K562 (cell line): ENCODE measurements at regions not wholly inside any gene's neighbourhood (a gene's known extent, or its start where the extent isn't known, plus 50 kb on each side); places are given as distances from the start of the nearest gene placed in this dataset.

Source experiments
- ATAC-seq: fragments of 200-7000 bp; cut with Tn5 transposase; 3 replicates; pipeline ENCODE4 v1.9.1; 2020; ENCODE audit warnings: moderate library complexity
- BruUV-seq: library from RNA; stranded (reverse); fragments of 400-500 nt; replicated peaks from 2 replicates; lab custom pipeline; 2021; lab: Mats Ljungman, UMichigan
- CTCF ChIA-PET: fragments of 300-600 bp; formaldehyde crosslinking; extraction: SDS; loops from one replicate; lab custom pipeline; 2021; ENCODE audit warnings: low intra/inter-chr PET ratio; lab: Yijun Ruan, JAX
- POLR2A ChIA-PET: fragments of 300-600, 350-650 bp; sonication (Branson Sonifier 250); formaldehyde crosslinking; extraction: SDS; loops from one replicate; lab custom pipeline; 2021; ENCODE audit warnings: antibody characterized with exemption, inconsistent platforms; lab: Yijun Ruan, JAX
- DNase-seq, 4 experiments: peaks; one replicate each; pipeline versions ENCODE4 v3.0.0 to v3.0.0-alpha.2; 2011 to 2018; ENCODE audit warnings: low spot score in 3 of 4, mixed read lengths in 3 of 4; ENCODE audit errors: extremely low read depth in 1 of 4
- FAIRE-seq: peaks from 2 replicates; lab custom pipeline; 2011; peaks lifted over from hg19 to GRCh38; lab: Jason Lieb, UNC
- H2AFZ ChIP-seq: 2 replicates; pipeline ENCODE4 v1.6.0; 2011; ENCODE audit warnings: low read depth, low read length, control low read depth, inconsistent platforms
- H3K27ac ChIP-seq: fragments of 200-600 bp; 3 replicates; pipeline ENCODE4 v1.8.0; 2011; ENCODE audit warnings: low read depth, mild to moderate bottlenecking, control low read depth, inconsistent platforms, low read length, moderate library complexity, mixed read lengths; ENCODE audit errors: extremely low read depth
- H3K27me3 ChIP-seq, 2 experiments: fragments of 300-600 bp in 1 of 2; 2 replicates in 1 of 2; 3 replicates in 1 of 2; pipeline versions ENCODE4 v1.6.0 to v1.8.0; 2011; ENCODE audit warnings: inconsistent platforms in 2 of 2, low read length in 2 of 2, mild to moderate bottlenecking in 1 of 2, mixed read lengths in 1 of 2, moderate library complexity in 1 of 2; ENCODE audit not compliant: control insufficient read depth in 2 of 2, insufficient read depth in 2 of 2
- H3K36me3 ChIP-seq: fragments of 300-600 bp; 3 replicates; pipeline ENCODE4 v1.8.0; 2011; ENCODE audit warnings: mild to moderate bottlenecking, low read length, inconsistent platforms; ENCODE audit not compliant: control insufficient read depth, insufficient read depth
- H3K4me1 ChIP-seq, 2 experiments: fragments of 200-600 bp in 1 of 2; replicated peaks in 1 of 2; 2 replicates in 1 of 2; 3 replicates in 1 of 2; pipeline versions ENCODE4 v1.5.1 to v1.8.0; 2011; ENCODE audit warnings: inconsistent platforms in 2 of 2, low read length in 2 of 2, mild to moderate bottlenecking in 1 of 2, mixed read lengths in 1 of 2, moderate library complexity in 1 of 2; ENCODE audit not compliant: control insufficient read depth in 2 of 2, insufficient read depth in 2 of 2
- H3K4me2 ChIP-seq: 2 replicates; pipeline ENCODE4 v1.6.1; 2011; ENCODE audit warnings: low read length, control low read depth, inconsistent platforms, mixed read lengths; ENCODE audit not compliant: insufficient read depth
- H3K4me3 ChIP-seq: fragments of 200-600 bp; sonication (generic), shearing (Covaris generic); 2 replicates; pipeline ENCODE4 v1.5.1; 2016; ENCODE audit warnings: control low read depth, inconsistent platforms
- H3K79me2 ChIP-seq: fragments of 200-600 bp; 3 replicates; pipeline ENCODE4 v1.8.0; 2011; ENCODE audit warnings: low read length, inconsistent platforms; ENCODE audit not compliant: control insufficient read depth, insufficient read depth
- H3K9ac ChIP-seq, 2 experiments: 2 replicates each; pipeline versions ENCODE4 v1.6.0 to v1.6.1; 2011; ENCODE audit warnings: low read depth in 2 of 2, low read length in 2 of 2, control low read depth in 1 of 2, inconsistent platforms in 1 of 2, mild to moderate bottlenecking in 1 of 2, mixed read lengths in 1 of 2; ENCODE audit not compliant: insufficient read depth in 1 of 2
- H3K9me1 ChIP-seq: one replicate; pipeline ENCODE4 v1.6.0; 2011; ENCODE audit warnings: inconsistent platforms, mild to moderate bottlenecking, low read length, moderate library complexity; ENCODE audit not compliant: control insufficient read depth, insufficient read depth
- H3K9me3 ChIP-seq: replicated peaks from 2 replicates; pipeline ENCODE4 v1.5.1; 2011; ENCODE audit warnings: low read depth, low read length, inconsistent platforms; ENCODE audit not compliant: control insufficient read depth, insufficient read depth
- H4K20me1 ChIP-seq: replicated peaks from 2 replicates; pipeline ENCODE4 v1.6.1; 2011; ENCODE audit warnings: low read length, inconsistent platforms, mixed read lengths; ENCODE audit not compliant: control insufficient read depth, insufficient read depth
- CEBPG ChIP-seq, 3 experiments: fragments of 200-800 bp in 1 of 3; sonication (Bioruptor generic) in 1 of 3; sonication (generic) in 1 of 3; formaldehyde crosslinking in 1 of 3; IDR thresholded peaks in 2 of 3; conservative IDR thresholded peaks in 1 of 3; 2 replicates each; pipeline versions ENCODE4 v1.6.1 to v1.8.0; 2016 to 2022; ENCODE audit warnings: missing compliant biosample characterization in 2 of 3, missing genetic modification characterization in 2 of 3, mild to moderate bottlenecking in 1 of 3, missing genetic modification reagents in 1 of 3
- DACH1 ChIP-seq: fragments of 450-650 bp; IDR thresholded peaks from 2 replicates; pipeline ENCODE4 v1.6.1; 2018; ENCODE audit not compliant: partially characterized antibody
- KLF10 ChIP-seq: fragments of 250-450 bp; sonication (Bioruptor Pico); IDR thresholded peaks from 2 replicates; pipeline ENCODE4 v1.6.1; 2021; ENCODE audit warnings: matching md5 sums
- NONO ChIP-seq, 2 experiments: fragments of 200-400 bp in 1 of 2; fragments of 450-650 bp in 1 of 2; formaldehyde crosslinking in 1 of 2; IDR thresholded peaks; 2 replicates each; pipeline ENCODE4 v1.6.1; 2017; ENCODE audit warnings: low read depth in 2 of 2, mild to moderate bottlenecking in 2 of 2, moderate library complexity in 2 of 2, low read length in 1 of 2
- NUFIP1 ChIP-seq: fragments of 450-650 bp; IDR thresholded peaks from 2 replicates; pipeline ENCODE4 v1.6.1; 2018; ENCODE audit not compliant: partially characterized antibody
- POU5F1 ChIP-seq: fragments of 150-350 bp; IDR thresholded peaks from 2 replicates; pipeline ENCODE4 v1.6.1; 2014; ENCODE audit warnings: borderline replicate concordance, low read length, low read depth, mild to moderate bottlenecking; ENCODE audit not compliant: partially characterized antibody
- TFAM ChIP-seq: fragments of 250-450 bp; sonication (Bioruptor Pico); conservative IDR thresholded peaks from 2 replicates; pipeline ENCODE4 v1.5.0; 2021; ENCODE audit warnings: mild to moderate bottlenecking, moderate library complexity
- U2AF2 ChIP-seq: fragments of 200-400 bp; formaldehyde crosslinking; optimal IDR thresholded peaks from 2 replicates; pipeline ENCODE3; 2017; ENCODE audit warnings: low read depth, mild to moderate bottlenecking, low read length
- ZBTB17 ChIP-seq: fragments of 450-650 bp; formaldehyde crosslinking; IDR thresholded peaks from 2 replicates; pipeline ENCODE4 v1.4.0; 2020; ENCODE audit warnings: mild to moderate bottlenecking
- ZC3H11A ChIP-seq: IDR thresholded peaks from 2 replicates; pipeline ENCODE4 v1.6.1; 2012; ENCODE audit warnings: low read depth, low read length, improper control_type of control experiment
- ZC3H8 ChIP-seq: fragments of 450-650 bp; IDR thresholded peaks from 2 replicates; pipeline ENCODE4 v1.6.1; 2017
- ZNF212 ChIP-seq: fragments of 450-650 bp; formaldehyde crosslinking; IDR thresholded peaks from 2 replicates; pipeline ENCODE4 v1.4.0; 2020; ENCODE audit warnings: mild to moderate bottlenecking
- ZSCAN32 ChIP-seq: fragments of 450-650 bp; formaldehyde crosslinking; IDR thresholded peaks from 2 replicates; pipeline ENCODE4 v1.4.0; 2020; ENCODE audit warnings: mild to moderate bottlenecking, moderate library complexity
- WGBS: fragments of 100-300 bp; shearing (Covaris generic); methylation state at CpG from one replicate; pipeline ENCODE4 v1.1.6; 2016; ENCODE audit warnings: low coverage, mixed read lengths; ENCODE audit not compliant: insufficient coverage; ENCODE audit errors: missing lambda C conversion rate; 5-methylcytosine and 5-hydroxymethylcytosine counted together
- in situ Hi-C: fragments of 300-500 bp; cut with MboI; formaldehyde crosslinking; loops from 4 replicates; pipeline ENCODE4 v1.15.0; 2018; ENCODE audit warnings: inconsistent platforms, mixed read lengths
- intact Hi-C: fragments of 100-400 bp; cut with micrococcal nuclease; formaldehyde crosslinking; loops from 2 replicates; pipeline ENCODE4 v1.14.2; 2022
- TF ChIP-seq, protein P1 (sequence below): fragments of 250-450 bp; sonication (Bioruptor Pico); IDR thresholded peaks from 2 replicates; pipeline ENCODE4 v1.5.0; 2020; ENCODE audit warnings: mild to moderate bottlenecking, borderline replicate concordance
- TF ChIP-seq, protein P2 (sequence below): sonication (generic); formaldehyde crosslinking; IDR thresholded peaks from 2 replicates; pipeline ENCODE4 v1.8.0; 2022; ENCODE audit warnings: mild to moderate bottlenecking, missing genetic modification reagents
- TF ChIP-seq, protein P3 (sequence below): fragments of 250-450 bp; sonication (Bioruptor Pico); IDR thresholded peaks from 2 replicates; pipeline ENCODE4 v1.4.0; 2020; ENCODE audit warnings: mild to moderate bottlenecking, moderate library complexity, borderline replicate concordance

DNA sequence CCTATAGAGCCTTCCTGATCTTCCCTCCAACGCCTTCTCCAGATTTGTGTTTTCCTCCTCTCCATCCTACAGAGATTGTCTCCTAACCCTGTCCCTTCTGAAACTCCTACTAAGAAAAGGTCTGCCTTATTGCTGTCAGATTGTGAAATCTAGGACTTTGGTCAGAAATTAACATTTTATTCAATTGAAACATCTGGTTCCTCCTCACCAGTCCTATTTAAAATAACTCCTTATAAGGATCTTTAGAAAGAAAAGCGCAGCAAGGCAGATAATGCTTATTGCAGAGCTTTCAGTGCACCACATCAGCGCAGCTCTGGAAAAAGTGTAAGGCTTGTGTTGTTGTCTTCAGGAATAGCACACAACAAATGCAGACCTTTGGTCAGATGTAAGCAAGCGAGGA lies 477.8 kb upstream of the CHST9 start:
- Histone ChIP-seq H3K79me2 (no peaks in the 10 kb centered on the region), H3K4me3 (no peak overlapping the region), H3K4me2 (no peak overlapping the region), H3K36me3 (no peaks in the 10 kb centered on the region), H3K4me1 (no peaks in the 10 kb centered on the region), H3K9me1 (no peaks in the 10 kb centered on the region), H4K20me1 (no peaks in the 10 kb centered on the region), H3K27me3 (no peaks in the 10 kb centered on the region), H3K9ac (no peak overlapping the region), H2AFZ (no peak overlapping the region), H3K9me3 (0 out of 2 replicates have a peak, but pooled peaks cover 3% of the 10 kb centered on the region), H3K27ac (no peak overlapping the region)
- TF ChIP-seq ZNF212 (CRISPR knock-in tag), result no peak
- TF ChIP-seq TFAM (CRISPR knock-in tag), result no peak
- TF ChIP-seq DACH1, result no peak
- TF ChIP-seq NUFIP1, result no peak
- TF ChIP-seq U2AF2, result no peak
- no peak for TF ChIP-seq ZSCAN32
- TF ChIP-seq, protein P1, sequence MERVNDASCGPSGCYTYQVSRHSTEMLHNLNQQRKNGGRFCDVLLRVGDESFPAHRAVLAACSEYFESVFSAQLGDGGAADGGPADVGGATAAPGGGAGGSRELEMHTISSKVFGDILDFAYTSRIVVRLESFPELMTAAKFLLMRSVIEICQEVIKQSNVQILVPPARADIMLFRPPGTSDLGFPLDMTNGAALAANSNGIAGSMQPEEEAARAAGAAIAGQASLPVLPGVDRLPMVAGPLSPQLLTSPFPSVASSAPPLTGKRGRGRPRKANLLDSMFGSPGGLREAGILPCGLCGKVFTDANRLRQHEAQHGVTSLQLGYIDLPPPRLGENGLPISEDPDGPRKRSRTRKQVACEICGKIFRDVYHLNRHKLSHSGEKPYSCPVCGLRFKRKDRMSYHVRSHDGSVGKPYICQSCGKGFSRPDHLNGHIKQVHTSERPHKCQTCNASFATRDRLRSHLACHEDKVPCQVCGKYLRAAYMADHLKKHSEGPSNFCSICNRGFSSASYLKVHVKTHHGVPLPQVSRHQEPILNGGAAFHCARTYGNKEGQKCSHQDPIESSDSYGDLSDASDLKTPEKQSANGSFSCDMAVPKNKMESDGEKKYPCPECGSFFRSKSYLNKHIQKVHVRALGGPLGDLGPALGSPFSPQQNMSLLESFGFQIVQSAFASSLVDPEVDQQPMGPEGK (CRISPR knock-in tag), result no peak
- no peak for TF ChIP-seq NONO (IDR thresholded peaks at IDR 0.05; ENCODE audit: low read depth in 2 of 2, low read length in 1 of 2)
- no peak for TF ChIP-seq POU5F1
- TF ChIP-seq, protein P2, sequence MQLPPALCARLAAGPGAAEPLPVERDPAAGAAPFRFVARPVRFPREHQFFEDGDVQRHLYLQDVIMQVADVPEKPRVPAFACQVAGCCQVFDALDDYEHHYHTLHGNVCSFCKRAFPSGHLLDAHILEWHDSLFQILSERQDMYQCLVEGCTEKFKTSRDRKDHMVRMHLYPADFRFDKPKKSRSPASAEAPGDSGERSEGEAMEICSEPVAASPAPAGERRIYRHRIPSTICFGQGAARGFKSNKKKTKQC (CRISPR knock-in tag), result no peak
- TF ChIP-seq ZC3H11A, result no peak
- no peak for TF ChIP-seq ZC3H8
- no peak for TF ChIP-seq KLF10
- TF ChIP-seq ZBTB17 (CRISPR knock-in tag), result no peak
- no peak for TF ChIP-seq CEBPG (CRISPR knock-in tag; IDR thresholded peaks at IDR 0.05)
- no peak for TF ChIP-seq CEBPG (tag; conservative IDR thresholded peaks at IDR 0.05 in 1 of 2, IDR thresholded peaks at IDR 0.05 in 1 of 2)
- TF ChIP-seq, protein P3, sequence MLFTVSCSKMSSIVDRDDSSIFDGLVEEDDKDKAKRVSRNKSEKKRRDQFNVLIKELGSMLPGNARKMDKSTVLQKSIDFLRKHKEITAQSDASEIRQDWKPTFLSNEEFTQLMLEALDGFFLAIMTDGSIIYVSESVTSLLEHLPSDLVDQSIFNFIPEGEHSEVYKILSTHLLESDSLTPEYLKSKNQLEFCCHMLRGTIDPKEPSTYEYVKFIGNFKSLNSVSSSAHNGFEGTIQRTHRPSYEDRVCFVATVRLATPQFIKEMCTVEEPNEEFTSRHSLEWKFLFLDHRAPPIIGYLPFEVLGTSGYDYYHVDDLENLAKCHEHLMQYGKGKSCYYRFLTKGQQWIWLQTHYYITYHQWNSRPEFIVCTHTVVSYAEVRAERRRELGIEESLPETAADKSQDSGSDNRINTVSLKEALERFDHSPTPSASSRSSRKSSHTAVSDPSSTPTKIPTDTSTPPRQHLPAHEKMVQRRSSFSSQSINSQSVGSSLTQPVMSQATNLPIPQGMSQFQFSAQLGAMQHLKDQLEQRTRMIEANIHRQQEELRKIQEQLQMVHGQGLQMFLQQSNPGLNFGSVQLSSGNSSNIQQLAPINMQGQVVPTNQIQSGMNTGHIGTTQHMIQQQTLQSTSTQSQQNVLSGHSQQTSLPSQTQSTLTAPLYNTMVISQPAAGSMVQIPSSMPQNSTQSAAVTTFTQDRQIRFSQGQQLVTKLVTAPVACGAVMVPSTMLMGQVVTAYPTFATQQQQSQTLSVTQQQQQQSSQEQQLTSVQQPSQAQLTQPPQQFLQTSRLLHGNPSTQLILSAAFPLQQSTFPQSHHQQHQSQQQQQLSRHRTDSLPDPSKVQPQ (CRISPR knock-in tag), result no peak
- DNase-seq, result no peak
- 1% methylated on average over 4 of the region's 4 CpGs for WGBS
- no peak for FAIRE-seq
- POLR2A ChIA-PET, result no interaction called here
- CTCF ChIA-PET, result no interaction called here
- intact Hi-C loops, result no loop called here
- in situ Hi-C loops, result no loop called here
- BruUV-seq, result no TSS peak
- ATAC-seq, result no peak
